Prostate gland (tissue), 2 donors: ENCODE measurements at regions not wholly inside any gene's neighbourhood (a gene's known extent, or its start where the extent isn't known, plus 50 kb on each side); places are given as distances from the start of the nearest gene placed in this dataset.

Source experiments
- POLR2A ChIP-seq: fragments of 450-650 bp; IDR thresholded peaks from one replicate; pipeline ENCODE4 v1.6.1; 2016; ENCODE audit warnings: antibody characterized with exemption, mild to moderate bottlenecking
- POLR2AphosphoS5 ChIP-seq: sonication (generic); formaldehyde crosslinking; IDR thresholded peaks from one replicate; pipeline ENCODE4 v1.6.1; 2017; ENCODE audit warnings: antibody characterized with exemption
- TF ChIP-seq, protein P1 (sequence below), 4 experiments: fragments of 200-600 bp in 2 of 4; fragments of 450-650 bp in 2 of 4; sonication (generic) in 2 of 4; IDR thresholded peaks; 1 replicate in 3 of 4; 2 replicates in 1 of 4; pipeline ENCODE4 v1.5.1; 2016 to 2019; ENCODE audit warnings: antibody characterized with exemption in 4 of 4, mild to moderate bottlenecking in 2 of 4, moderate library complexity in 2 of 4

DNA sequence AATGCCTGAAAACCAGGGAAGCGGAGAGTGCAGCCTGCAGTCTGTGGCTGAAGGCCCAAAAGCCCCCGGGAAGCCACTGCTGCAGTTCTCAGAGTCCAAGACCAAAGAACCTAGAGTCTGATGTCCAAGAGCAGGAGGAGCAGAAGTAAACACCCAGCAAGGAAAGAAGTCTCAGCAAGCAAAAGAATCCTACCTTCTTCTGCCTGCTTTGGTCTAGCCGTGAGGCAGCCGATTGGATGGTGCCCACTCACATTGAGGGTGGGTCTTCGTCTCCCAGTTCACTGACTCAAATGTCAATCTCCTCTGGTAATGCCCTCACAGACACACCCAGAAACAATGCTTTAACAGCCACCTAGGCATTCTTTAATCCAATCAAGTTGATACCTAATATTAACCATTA, 217.5 kb downstream of the PLA2G4A start:
- TF ChIP-seq, protein P1, sequence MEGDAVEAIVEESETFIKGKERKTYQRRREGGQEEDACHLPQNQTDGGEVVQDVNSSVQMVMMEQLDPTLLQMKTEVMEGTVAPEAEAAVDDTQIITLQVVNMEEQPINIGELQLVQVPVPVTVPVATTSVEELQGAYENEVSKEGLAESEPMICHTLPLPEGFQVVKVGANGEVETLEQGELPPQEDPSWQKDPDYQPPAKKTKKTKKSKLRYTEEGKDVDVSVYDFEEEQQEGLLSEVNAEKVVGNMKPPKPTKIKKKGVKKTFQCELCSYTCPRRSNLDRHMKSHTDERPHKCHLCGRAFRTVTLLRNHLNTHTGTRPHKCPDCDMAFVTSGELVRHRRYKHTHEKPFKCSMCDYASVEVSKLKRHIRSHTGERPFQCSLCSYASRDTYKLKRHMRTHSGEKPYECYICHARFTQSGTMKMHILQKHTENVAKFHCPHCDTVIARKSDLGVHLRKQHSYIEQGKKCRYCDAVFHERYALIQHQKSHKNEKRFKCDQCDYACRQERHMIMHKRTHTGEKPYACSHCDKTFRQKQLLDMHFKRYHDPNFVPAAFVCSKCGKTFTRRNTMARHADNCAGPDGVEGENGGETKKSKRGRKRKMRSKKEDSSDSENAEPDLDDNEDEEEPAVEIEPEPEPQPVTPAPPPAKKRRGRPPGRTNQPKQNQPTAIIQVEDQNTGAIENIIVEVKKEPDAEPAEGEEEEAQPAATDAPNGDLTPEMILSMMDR (IDR thresholded peaks at IDR 0.05), result no peak
- TF ChIP-seq POLR2A (no peak), POLR2AphosphoS5 (no peak)
